ENCODE measurements at regions not wholly inside any gene's neighbourhood (a gene's known extent, or its start where the extent isn't known, plus 50 kb on each side); places are given as distances from the start of the nearest gene placed in this dataset.

- TF ChIP-seq POLR2AphosphoS5 (IDR thresholded peaks at IDR 0.05; ENCODE audit: low read depth, low read length) = no peak
- no peak for TF ChIP-seq REST (IDR thresholded peaks at IDR 0.05; ENCODE audit: insufficient read depth in 1 of 2, low read depth in 2 of 2, low read length in 2 of 2)
Observed at GRCh38 chr4:43189741-43190140, 297.2 kb downstream of the GRXCR1 start.
